ENCODE measurements at regions not wholly inside any gene's neighbourhood (a gene's known extent, or its start where the extent isn't known, plus 50 kb on each side); places are given as distances from the start of the nearest gene placed in this dataset.

DNA sequence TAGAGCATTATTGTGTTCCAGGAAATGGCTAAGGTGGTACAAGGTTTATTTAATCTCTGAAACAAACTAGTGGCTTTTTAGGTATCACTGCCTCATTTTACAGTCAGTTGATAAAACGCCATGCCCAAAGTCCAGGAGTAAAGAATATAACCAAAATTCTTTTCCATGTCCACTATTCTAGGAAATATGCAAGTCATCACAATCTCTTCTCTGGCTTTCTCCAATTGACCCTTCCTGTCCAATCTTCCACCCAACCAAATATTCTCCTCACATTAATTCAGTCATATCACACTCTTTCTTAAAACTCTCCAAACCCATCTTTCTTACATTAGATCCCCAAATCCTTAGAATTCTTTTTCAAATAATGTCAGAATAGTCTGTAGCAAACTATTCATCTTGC lies 1110.0 kb upstream of the CDH8 start:
- TF ChIP-seq CTCF (IDR thresholded peaks at IDR 0.05), result no peak

- no peak for TF ChIP-seq CTCF (IDR thresholded peaks at IDR 0.05)
These were observed 1109.2 kb upstream of the CDH8 start for GRCh38 chr16:63145411-63145810.

GRCh38 chr16:63135069-63135468 lies 1098.8 kb upstream of the CDH8 start:
- TF ChIP-seq CTCF (IDR thresholded peaks at IDR 0.05), result no peak

- no peak for TF ChIP-seq CTCF (IDR thresholded peaks at IDR 0.05)
These were observed 1095.3 kb upstream of the CDH8 start for GRCh38 chr16:63131503-63131902.

GRCh38 chr16:63130942-63131341 lies 1094.7 kb upstream of the CDH8 start:
- TF ChIP-seq CTCF (IDR thresholded peaks at IDR 0.05), result no peak

DNA sequence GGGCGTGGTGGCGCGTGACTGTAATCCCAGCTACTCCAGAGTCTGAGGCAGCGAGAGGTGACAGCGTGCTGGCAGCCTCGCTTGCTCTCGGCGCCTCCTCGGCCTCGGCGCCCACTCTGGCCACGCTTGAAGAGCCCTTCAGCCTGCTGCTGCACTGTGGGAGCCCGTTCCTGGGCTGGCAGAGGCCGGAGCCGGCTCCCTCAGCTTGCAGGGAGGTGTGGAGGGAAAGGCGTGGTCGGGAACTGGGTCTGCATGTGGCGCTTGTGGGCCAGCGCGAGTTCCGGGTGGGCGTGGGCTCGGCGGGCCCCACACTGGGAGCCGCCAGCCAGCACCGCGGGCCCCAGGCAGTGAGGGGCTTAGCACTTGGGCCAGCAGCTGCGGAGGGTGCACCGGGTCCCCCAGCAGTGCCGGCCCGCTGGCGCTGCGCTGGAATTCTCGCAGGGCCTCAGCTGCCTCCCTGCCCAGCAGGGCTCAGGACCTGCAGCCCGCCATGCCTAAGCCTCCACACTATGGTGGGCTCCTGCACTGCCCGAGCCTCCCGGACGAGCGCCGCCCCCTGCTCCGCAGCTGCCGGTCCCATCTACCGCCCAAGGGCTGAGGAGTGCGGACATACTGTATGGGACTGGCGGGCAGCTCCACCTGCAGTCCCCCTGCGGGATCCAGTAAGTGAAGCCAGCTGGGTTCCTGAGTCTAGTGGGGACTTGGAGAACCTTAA lies 1093.3 kb upstream of the CDH8 start:
- no peak for TF ChIP-seq CTCF (IDR thresholded peaks at IDR 0.05)

DNA sequence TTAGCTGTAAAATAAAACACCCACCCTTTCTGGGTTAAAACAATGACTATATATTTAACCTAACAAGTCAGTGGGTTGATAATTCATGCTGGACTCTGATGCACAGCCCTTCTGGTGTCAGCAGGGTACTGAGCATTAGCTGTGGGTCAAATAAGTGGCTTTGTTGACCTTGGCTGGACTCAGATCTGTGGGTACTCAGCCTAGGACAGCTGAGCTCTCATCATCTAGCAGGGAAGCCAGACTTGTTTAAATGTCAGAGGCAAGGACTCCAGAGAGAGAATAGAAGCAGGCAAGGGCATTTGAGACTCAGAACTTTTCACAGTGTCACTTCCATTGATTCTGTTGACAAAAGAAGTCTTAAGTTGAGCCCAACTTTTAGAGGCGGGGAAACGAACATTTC lies 1063.8 kb upstream of the CDH8 start:
- TF ChIP-seq CTCF (IDR thresholded peaks at IDR 0.05), result no peak

GRCh38 chr16:63096857-63097256 lies 1060.6 kb upstream of the CDH8 start:
- TF ChIP-seq CTCF (IDR thresholded peaks at IDR 0.05), result no peak
